GM04503 (cell line): ENCODE measurements at regions not wholly inside any gene's neighbourhood (a gene's known extent, or its start where the extent isn't known, plus 50 kb on each side); places are given as distances from the start of the nearest gene placed in this dataset.

ENCODE experiments used
- DNase-seq: peaks from one replicate; pipeline ENCODE4 v3.0.0-alpha.2; 2012; ENCODE audit warnings: low read depth

DNA sequence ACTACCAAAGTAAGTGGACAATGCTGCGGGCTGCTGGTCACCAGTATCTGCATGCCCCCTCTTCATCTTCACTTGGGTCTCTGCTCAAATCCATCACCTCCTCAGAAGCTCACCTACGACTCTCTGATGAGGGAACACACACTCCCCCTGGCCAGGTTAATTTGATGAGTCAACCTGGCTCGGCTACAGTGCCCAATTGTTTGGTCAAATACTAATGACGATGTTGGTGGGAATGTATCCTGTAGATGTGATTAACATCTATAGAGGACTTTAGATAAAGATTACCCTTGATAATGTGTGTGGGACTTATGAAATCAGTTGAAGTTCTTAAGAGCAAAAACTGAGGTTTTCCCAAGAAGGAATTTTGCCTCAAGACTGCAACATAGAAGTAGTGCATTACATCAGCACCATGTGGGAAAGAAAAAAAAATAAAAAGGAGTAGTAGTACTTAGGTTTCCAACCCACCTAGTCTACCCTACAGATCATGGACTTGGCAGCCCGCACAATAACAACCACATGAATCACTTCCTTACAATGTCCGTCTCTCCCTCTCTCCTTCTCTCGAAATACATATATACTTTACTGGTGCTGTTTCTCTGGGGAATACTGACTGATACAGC lies 467.3 kb downstream of the DNAH5 start:
- peak; percentile 6 for DNase-seq

DNA sequence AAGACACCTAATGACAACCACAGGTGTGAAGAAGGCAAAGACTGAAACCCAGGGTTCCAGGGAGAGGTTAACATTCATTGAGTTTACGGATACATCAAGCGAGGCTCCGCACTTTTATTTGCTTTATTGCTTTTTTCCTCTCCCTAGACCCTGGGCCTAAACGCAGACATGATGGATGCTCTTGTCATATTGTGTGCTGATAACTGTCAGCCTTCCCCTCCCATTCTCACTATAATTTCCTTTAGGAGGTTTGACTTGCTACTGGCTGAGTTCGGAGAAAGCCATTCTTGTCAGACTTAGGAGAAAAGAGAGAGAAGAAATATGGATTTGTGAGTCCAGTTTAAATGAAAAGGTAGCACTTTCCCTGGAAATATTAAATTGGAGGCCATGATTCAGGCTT lies 471.6 kb downstream of the DNAH5 start:
- no peak for DNase-seq

DNA sequence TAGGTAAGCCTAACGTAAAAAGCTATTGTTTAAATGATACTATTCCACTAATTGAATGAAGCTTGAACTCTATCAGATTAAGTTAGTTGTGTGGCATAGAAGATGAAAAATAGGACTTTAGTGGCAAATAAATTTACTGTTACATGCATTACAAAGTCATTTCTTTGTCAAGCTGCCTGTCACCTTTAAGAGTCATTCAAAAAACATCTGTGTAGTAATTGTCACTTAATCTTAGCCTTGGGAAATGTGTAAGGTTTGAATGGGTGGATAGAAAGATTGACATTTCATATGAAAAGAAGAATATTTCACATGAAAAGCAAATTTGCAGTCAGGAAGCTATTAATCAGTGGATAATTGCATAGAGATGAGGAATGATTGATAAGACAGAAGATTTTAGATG lies 473.5 kb downstream of the DNAH5 start:
- DNase-seq = no peak

DNA sequence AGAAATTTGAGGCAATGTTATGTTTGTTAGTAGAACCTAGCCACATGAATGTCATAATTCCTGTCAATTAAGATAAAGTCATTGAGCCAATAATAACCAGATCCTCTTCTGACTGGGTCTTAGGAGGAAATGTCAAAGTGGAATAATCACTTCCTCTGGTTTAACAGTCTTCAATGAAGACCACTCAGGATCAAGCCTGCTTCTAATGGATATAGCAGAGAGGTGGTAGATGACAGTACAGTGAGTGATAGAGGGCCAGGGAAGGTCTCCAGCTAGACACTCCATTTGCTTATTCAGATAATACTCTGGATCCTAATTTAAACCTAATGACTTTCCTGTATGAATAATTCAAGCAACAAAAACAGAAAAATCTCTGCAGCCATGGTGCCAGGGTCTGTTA lies 474.2 kb downstream of the DNAH5 start:
- DNase-seq = no peak

DNA sequence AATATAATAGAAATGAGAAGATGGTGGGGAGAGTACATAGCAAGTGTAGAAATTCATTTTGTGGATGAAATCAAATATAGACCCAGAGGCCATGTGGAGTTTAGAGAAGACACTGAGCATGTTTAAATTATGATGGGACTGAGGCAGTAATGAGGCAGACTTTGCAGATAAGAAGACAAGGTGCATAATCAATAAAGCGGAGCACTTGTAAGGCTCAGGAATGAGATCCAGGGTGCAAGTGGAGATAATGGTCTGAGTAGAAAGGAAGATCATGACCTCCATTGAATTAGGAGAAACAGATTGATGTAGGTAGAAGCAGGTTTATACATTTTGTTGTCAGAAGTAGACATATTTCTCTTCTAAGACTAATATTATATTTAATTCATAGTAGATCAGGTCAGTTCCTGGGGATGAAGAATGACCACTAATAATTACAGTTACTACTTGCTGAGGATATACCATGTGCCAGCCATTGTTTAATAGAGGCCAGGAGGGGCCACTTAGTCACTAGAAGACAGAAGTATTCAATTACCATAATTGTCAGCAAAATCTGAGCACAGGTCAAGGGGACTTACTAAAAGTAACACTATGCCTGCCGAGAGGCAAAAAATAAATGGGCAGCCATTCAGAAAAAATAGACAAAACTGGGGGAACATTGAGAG lies 479.8 kb downstream of the DNAH5 start:
- DNase-seq = no peak

DNA sequence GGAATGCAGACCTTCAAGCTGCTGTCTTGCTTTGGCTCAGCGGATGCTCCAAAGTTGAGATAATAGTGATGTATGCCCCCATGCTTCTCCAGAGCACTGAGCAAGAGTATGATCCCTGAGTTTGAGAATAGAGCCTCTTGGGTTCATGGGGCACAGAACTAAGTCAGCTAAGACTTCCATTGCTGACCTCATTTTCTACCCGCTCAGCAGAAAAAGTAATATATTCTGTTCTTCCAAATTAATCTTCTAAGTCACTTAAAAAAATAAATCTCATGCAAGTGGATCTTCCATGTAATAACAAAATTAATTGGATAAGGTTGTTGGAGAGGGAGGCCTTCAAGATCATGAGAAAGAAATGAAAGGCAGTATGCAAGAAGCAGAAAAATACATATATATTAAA lies 483.9 kb downstream of the DNAH5 start:
- DNase-seq = no peak

DNA sequence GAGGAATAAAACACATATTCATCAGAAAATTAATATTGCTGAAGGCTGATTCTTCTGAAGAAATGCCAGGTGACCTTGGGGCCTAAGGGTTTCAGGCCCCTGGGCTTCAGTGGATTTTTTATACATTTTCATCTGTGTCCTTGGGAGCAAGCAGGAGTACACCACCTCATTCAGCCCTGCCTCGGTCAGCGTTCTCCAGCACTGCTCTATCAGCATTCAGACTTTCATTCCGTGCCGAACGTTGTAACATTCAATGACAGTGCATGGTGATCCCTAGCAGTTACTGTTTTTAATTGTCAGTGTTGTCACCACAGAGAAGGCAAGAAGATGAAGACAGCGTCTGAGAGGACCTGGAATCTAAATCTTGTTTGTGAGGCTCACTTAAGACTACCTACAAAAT lies 490.4 kb downstream of the DNAH5 start:
- no peak for DNase-seq

DNA sequence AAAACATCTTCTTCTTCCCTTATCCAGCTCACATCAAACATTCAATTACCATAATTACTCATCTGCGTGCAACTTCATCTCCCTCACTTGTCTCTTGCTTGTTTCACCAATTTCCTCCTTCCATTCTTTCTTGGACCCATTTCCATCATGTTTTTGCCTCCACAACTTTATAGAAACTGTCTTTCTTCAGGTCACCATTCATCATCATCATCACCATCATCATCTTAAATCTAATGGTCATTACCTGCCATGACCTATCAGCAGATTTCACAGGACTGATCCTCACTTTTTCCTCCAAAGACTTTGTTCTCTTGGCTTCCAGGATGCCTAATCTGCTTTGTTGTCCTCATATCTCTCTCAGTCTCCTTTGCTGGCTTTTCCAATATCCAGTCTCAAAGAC lies 495.6 kb downstream of the DNAH5 start:
- DNase-seq = no peak

DNA sequence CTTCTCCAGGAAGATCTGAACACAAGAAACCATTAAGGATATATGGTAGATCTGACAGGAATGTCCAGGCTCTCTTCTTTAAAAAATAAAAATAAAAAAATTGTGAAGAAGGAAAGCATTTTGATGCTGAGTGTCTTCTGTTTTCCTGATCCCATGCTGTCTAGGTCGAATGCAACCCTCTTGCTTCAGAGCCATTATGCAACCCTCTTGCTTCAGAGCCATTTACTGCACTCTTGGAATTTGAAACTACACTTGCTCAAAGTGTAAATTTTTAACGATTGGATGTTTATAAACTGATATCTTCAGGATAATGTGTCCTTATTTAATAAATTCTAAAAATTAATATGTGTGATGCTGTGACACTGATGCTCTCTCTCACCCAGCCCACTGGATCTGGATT lies 505.1 kb downstream of the DNAH5 start:
- no peak for DNase-seq

DNA sequence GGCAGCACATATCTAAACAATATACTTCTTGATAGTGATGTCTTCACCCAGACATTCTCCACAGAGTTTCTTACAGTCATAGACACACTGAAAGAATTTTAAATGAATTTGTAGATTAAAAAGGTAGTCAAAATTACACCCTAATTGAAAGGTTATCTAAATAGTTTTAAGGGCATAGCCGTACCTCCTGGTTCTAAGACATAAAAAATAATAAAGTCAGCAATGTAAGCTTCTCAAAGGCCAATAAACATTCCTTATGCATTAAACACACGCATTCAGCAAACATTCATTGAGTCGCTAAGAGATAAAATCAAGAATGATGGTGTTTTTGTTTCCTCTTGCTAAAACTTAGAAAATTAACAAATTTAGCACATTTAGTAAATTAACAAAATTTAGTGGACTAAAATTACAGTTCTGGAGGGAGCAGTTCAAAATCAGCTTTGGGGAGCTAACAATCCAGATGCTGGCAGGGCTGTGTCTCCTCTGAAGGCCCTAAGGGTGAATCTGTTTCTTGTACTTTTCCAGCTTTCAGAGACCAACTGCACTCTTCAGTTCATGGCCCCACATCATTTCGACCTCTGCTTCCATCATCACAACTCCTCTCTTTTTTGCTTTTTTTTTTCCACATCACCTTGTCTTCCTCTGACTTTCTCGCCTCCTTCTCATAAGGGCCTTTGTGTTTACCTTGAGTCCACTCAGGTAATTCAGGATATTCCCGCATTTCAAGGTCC lies 516.5 kb downstream of the DNAH5 start:
- DNase-seq = no peak

DNA sequence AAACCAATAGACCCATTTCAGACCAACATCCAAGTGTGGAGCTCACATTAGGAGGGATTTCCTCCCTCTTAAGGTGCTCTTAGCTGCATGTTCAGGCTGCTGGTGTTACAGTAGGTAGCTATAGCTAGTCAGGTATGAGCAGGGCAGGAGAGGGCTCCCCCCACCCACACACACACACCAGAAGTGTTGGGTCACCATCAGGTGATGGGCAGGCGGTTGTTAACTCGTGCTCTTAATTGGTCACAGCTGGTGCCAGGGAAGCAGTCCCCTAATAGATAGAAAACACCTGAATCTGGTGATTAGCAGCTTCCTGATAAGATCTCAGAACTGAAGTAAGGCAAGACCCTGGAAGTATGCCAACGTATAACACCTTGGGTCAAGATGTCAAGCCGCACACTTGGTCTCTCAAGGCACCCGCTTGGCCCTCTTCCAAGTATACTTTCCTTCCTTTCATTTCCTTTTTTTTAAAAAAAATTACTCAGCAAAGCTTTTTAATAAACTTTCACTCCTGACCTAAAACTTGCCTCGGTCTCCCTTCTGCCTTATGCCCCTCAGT lies 532.4 kb downstream of the DNAH5 start:
- DNase-seq = no peak

DNA sequence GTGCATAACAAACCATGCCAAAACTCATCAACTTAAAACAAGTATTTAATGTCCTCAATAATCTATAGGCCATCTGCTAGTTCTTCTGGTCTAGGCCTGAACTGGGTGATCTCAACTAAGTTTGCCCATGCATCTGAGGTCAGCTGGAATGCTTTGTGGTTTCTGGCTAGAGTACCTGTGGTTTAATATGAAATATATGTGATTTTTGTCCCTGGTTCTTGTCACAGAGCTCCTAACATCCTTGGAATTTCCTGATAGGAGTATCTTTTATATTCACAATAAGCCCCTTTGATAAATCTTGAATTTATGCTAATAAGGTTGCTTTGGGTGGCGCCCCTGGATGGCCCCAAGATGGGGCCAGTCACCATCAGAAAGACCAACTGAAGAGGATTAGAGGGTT lies 535.9 kb downstream of the DNAH5 start:
- no peak for DNase-seq

DNA sequence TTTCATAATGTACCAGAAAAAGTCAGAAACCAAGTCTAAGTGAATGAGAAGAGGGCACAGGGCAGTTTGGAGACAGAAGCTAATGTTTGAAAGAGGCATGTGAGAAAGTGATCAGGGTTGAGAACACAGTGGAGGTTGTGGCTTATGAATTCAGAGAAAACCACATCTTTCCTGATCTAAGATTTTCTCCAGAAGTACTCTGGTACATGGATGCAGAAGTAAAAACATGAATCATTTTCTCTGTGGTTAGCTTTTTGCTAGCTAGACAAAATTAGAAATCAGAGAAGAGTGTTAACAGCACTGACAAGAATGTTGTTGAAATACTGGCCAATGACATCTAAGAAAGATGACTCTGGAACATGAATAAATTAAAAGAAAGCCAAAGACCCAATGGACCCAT lies 541.1 kb downstream of the DNAH5 start:
- DNase-seq = no peak

DNA sequence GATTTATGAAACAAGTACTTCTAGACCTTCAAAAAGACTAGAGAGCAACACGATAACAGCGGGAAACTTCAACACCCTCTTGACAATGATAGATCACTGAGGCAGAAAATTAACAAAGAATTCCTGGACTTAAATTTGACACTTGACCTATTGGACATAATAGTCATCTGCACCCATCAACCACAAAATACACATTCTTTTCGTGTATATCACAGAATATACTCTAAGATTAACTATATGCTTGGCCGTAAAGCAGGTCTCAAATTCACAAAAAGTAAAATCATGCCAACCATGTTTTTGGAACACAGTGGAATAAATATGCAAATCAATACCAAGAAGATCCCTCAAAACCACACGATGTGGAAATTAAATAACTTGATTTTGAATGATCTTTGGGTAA lies 559.4 kb downstream of the DNAH5 start:
- DNase-seq = no peak

DNA sequence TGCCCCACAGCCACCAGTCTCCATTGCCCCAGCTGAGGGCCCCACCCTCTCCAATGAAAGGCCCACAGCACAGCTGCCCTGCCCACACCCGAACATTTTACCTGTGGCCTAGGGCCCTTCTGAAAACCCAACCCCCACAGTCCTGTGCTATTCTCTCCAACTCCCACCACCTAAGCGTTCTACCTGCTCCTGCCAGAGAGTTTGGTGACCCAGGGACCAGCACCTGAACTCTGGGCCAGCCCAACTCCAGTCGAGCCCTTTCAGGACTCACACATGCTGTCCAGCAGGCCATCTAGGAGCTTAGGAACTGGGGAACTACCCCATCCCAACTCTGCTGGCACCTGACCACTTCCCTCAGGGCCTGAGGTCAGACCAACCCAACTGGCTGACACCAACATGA lies 562.3 kb downstream of the DNAH5 start:
- DNase-seq = no peak

DNA sequence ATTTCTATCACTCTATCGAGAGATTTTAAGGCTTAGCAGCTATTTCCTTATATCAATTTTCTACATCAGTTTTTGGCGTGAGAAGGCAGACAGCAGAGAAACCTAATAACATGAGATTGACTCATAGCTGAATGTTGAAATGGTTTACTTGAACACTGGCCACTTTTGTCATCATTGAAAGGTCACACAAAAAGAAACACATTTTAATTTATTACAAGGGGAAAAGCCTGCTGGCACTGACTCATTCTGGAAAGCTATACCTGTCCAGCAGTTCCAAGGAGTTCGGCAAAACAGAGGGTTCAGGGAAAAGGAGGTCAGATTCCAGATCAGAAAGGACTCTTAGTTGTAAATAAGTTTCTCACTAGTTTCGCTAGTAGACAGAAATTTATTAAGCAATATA lies 566.4 kb downstream of the DNAH5 start:
- DNase-seq = peak; percentile 31

DNA sequence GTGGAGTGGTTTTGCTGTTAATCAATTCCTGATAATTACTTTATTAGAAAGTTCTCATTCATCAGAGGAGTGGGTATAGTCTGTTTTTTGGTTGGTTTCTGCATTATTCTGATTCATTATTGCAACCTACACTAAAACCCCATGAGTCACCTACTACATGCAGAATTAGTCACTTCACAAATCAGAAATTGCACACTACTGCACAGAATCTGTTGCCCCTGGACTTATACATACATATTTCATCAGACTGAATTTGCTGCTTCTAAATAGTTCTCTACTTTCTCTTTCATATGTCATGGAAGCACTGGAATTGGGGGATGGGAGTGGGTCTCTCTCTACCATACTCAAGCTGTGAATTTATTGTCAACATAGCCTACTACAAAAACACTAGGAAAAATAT lies 585.1 kb downstream of the DNAH5 start:
- peak; percentile 37 for DNase-seq

DNA sequence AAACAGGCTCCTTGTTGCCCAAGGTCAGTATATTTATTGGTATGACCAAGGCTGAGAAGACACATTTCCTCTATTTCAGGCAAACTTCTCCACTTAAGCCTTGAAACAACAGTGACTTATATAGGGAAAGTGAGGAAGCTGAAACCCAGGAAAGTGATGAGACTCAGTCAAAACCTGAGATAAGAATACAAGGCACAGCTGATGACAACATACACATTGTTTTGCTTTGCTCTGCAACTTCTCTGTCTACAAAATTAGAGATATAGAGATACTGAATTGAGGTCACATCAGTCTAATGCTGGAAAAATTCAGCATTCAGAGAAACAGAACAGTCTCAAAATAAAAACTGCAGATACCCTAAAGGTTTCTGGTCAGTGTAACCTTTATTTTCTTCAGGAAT lies 586.1 kb downstream of the DNAH5 start:
- no peak for DNase-seq

DNA sequence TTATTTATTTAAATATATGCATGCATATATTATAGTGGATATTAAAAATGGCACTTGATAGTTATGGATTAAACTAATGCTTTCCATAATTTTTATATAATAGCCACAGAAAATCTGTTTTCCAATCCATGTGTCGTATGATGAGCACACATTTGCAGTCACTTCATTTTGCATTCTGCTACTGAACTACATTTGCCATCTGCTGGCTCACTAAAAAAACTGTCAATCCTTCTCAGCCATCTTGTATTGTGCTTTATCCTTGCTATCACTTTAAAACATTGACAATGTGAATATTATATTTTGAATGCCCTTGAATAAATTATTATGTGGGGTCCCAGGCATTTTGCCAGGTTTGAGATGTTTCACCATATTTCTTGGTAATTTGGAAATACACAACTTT lies 586.6 kb downstream of the DNAH5 start:
- no peak for DNase-seq

DNA sequence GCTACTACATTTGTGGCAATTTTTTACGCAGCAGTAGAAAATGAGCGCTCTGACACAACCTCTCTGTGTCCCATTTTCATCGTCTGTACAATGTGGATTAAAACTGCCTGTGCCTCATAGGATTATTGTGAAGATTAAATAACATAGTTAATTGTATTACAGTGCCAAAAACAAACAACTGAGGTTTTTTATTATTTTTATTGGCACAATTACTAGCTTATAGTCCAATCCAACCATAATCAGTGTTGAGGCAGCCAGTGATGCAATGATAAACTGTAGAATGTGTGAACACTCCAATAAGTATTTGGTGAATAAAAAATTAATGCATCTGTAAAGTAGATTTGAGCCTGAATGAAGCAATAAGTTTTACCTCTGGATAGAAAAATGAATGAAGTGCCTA lies 588.3 kb downstream of the DNAH5 start:
- DNase-seq = no peak

DNA sequence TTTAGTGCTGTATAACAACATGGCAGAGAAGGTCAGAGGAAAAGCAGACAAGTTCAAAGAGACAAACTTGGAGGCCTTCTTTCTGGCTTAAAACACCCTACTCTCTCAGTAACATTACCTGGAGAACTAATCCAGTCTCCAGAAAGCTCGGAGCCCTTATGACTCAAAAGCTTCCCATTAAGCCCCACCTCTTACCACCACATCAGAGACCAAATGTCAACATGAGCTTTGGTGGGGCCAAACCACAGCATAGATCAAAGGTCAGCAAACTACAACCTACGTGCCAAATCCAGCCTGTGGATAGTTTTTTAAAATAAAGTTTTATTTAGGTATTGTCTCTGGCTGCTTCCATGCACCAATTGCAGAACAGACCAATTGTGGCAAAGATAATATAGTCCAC lies 589.9 kb downstream of the DNAH5 start:
- no peak for DNase-seq

DNA sequence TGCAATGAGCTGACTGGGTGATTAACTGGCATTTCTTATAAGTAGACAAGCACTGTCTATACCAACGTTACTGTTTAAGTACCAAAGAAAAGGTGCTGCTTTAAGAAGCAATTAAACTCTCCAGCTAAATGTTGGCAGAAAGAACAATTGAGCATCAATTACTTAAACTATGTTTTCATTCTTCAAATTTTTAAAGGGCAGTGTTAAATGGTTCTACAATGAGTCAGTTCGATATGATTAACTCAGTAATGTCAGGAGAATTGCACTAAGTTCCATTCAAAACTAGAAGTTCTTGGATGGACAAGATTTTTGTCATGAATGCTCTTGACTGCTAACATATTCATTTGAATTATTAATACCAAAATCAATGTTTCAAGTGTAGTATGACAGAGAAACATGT lies 593.7 kb downstream of the DNAH5 start:
- DNase-seq = peak; percentile 37

DNA sequence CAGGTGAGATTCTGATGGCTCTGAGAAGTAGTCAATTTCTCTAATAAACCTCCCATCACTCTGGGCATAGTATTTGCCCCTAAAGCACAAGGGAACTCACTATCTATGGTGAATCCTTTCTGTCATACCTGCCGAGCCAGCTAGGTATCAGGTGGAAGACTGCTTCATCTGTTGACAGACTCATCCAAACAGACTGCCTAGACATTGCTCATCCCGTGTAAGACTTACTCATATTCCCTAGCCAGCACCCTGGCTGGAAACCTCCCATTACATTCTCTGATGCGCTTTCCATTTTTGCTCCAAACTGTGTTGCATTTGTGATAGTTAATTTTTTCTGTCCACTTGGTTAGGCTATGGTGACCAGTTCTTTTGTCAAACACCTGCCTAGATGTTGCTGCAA lies 595.9 kb downstream of the DNAH5 start:
- no peak for DNase-seq
